PC-9 (cell line): ENCODE measurements at regions not wholly inside any gene's neighbourhood (a gene's known extent, or its start where the extent isn't known, plus 50 kb on each side); places are given as distances from the start of the nearest gene placed in this dataset.

Experiments
- EZH2 ChIP-seq: fragments of 200-600 bp; sonication (generic); IDR thresholded peaks from 2 replicates; pipeline ENCODE4 v1.8.0; 2017; ENCODE audit warnings: antibody characterized with exemption, low read depth
- TF ChIP-seq, protein P1 (sequence below): fragments of 200-600 bp; sonication (generic); conservative IDR thresholded peaks from 2 replicates; pipeline ENCODE4 v1.6.1; 2017; ENCODE audit warnings: mixed run types, antibody characterized with exemption, mild to moderate bottlenecking, moderate library complexity

DNA sequence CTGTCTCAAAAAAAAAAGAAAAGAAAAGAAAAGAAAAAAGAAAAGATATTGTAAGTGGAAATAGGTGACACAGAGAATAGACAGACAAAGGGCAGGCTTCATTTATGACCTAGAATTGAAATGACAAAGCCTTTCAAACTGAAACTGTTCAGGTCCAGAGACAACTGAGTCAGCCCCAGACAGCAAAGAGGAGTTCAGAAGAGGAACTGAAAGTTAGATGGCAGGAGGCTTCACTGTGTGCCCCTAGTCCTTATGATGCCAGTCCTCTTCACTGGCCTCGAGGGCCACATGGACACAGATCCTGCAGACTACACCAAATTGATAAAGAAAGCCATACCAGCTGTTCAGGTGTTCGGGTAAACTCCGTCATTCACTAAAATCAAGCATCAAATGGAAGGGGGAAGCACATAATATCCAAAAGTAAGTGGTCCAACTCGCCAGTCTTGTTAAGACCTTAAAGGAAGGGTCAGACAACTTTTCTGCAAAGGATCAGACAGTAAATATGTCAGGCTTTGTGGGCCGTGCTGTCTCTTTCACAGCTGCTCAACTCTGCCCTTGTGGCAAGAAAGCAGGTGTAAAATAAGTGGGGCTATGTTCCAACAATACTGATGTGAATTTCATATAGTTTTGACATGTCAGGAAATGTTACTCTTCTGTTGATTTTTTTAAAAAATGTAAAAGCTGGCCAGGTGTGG, 231.9 kb upstream of the MGAT5 start:
- no peak for TF ChIP-seq EZH2
- TF ChIP-seq, protein P1, sequence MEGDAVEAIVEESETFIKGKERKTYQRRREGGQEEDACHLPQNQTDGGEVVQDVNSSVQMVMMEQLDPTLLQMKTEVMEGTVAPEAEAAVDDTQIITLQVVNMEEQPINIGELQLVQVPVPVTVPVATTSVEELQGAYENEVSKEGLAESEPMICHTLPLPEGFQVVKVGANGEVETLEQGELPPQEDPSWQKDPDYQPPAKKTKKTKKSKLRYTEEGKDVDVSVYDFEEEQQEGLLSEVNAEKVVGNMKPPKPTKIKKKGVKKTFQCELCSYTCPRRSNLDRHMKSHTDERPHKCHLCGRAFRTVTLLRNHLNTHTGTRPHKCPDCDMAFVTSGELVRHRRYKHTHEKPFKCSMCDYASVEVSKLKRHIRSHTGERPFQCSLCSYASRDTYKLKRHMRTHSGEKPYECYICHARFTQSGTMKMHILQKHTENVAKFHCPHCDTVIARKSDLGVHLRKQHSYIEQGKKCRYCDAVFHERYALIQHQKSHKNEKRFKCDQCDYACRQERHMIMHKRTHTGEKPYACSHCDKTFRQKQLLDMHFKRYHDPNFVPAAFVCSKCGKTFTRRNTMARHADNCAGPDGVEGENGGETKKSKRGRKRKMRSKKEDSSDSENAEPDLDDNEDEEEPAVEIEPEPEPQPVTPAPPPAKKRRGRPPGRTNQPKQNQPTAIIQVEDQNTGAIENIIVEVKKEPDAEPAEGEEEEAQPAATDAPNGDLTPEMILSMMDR: no peak
